NCI-H510A (cell line): ENCODE measurements at regions not wholly inside any gene's neighbourhood (a gene's known extent, or its start where the extent isn't known, plus 50 kb on each side); places are given as distances from the start of the nearest gene placed in this dataset.
A peak's percentile ranks its signal among the peaks of the same experiment; 100 is the strongest.

Experiments used
- DNase-seq: peaks from one replicate; lab custom pipeline; 2025; lab: John Stamatoyannopoulos, UW

GRCh38 chr4:185862340-185862739 is 50.3 kb upstream of the SORBS2 start:
- no peak for DNase-seq

GRCh38 chr4:185863946-185864345 is 52.0 kb upstream of the SORBS2 start:
- no peak for DNase-seq

- DNase-seq: no peak
Measured at GRCh38 chr4:185865901-185866328, 53.9 kb upstream of the SORBS2 start.

GRCh38 chr4:185867770-185868169 is 55.8 kb upstream of the SORBS2 start:
- DNase-seq: no peak

- DNase-seq: no peak
Measured at GRCh38 chr4:185868983-185869382, 57.0 kb upstream of the SORBS2 start.

- DNase-seq: no peak
Measured at GRCh38 chr4:185869427-185869826, 57.4 kb upstream of the SORBS2 start.

GRCh38 chr4:185870366-185870765 is 58.4 kb upstream of the SORBS2 start:
- DNase-seq: no peak

GRCh38 chr4:185872747-185873380 is 60.9 kb upstream of the SORBS2 start:
- no peak for DNase-seq

- DNase-seq: no peak
Measured at GRCh38 chr4:185874516-185875230, 62.7 kb upstream of the SORBS2 start.

- no peak for DNase-seq
Measured at GRCh38 chr4:185875316-185875907, 63.4 kb upstream of the SORBS2 start.

- no peak for DNase-seq
Measured at GRCh38 chr4:185878633-185879032, 66.6 kb upstream of the SORBS2 start.

GRCh38 chr4:185879666-185880312 is 67.8 kb upstream of the SORBS2 start:
- no peak for DNase-seq

GRCh38 chr4:185880571-185880970 is 68.6 kb upstream of the SORBS2 start:
- peak; percentile 27 for DNase-seq

GRCh38 chr4:185881430-185881829 is 69.4 kb upstream of the SORBS2 start:
- no peak for DNase-seq

GRCh38 chr4:185883591-185883990 is 71.6 kb upstream of the SORBS2 start:
- DNase-seq: no peak

GRCh38 chr4:185885075-185885474 is 73.1 kb upstream of the SORBS2 start:
- DNase-seq: no peak

GRCh38 chr4:185885604-185886003 is 73.6 kb upstream of the SORBS2 start:
- no peak for DNase-seq

GRCh38 chr4:185886832-185887524 is 75.0 kb upstream of the SORBS2 start:
- no peak for DNase-seq

- DNase-seq: no peak
Measured at GRCh38 chr4:185888676-185889075, 76.7 kb upstream of the SORBS2 start.

- DNase-seq: no peak
Measured at GRCh38 chr4:185889585-185889984, 77.6 kb upstream of the SORBS2 start.

GRCh38 chr4:185890196-185890595 is 78.2 kb upstream of the SORBS2 start:
- DNase-seq: no peak

GRCh38 chr4:185892165-185892564 is 80.2 kb upstream of the SORBS2 start:
- DNase-seq: no peak
